NCI-H446 (cell line): ENCODE measurements at regions not wholly inside any gene's neighbourhood (a gene's known extent, or its start where the extent isn't known, plus 50 kb on each side); places are given as distances from the start of the nearest gene placed in this dataset.
A peak's percentile ranks its signal among the peaks of the same experiment; 100 is the strongest.

Source experiments
- DNase-seq, 2 experiments: peaks; one replicate each; lab custom pipeline; 2025; lab: John Stamatoyannopoulos, UW

- peak; percentile 96 to 99 for DNase-seq
These were observed 52.8 kb downstream of the FAM43A start for GRCh38 chr3:194738254-194739093.

DNA sequence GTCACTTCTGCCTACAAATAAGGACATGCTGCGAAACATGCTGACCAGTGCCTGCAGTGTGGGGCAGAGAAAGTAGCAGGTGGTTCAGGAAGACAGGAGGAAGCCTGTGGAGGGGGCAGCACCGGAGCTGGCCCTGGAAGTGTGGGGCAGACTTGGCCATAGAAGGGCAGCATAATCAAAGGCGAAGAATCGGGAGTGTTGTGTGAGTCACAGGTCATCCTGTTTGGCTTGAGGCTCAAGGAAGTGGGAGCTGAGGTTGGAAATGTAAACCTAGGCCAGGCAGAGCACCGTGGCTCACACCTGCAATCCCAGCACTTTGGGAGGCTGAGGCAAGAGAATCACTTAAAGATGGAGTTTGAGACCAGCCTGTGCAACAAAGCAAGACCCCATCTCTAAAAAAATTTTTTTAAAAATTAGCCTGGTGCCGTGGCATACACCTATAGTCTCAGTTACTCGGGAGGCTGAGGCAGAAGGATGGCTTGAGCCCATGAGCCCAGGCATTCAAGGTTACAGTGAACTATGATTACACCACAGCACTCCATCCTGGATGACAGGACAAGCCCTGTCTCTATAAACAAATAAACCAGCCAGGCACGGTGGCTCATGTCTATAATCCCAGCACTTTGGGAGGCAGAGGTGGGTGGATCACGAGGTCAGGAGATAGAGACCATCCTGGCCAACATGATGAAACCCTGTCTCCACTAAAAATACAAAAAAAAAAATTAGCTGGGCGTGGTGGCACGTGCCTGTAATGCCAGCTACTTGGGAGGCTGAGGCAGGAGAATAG is 54.0 kb downstream of the FAM43A start:
- no peak for DNase-seq

DNA sequence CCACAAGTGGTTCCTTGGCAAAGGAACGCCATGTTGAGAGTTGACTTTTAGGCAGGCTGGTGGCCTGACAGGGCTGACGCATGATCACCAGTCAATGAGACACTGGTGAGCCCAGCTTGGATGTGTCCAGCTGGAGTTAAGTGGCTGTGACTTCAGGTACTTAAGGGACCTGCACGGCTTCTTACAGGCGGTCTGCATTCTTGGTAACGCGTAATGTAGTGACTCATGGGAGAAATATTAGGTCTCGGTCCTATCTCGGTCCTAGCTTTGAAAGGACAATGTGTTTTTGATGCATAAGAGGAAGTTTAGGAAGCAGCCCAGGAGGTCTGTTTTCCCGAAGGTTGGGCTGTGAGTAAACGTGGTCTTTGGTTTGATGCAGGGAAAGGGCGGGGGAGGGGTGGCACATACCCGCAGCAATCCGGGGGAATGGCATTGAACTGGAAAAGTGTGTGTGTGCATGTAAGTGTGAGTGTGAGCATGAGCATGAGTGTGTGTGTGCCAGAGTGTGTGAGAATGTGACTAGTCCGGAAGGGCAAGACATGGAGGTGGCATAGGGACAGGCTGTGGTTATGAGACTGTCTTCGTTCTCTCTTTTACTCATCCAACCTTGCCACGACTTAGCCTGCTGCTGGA is 55.3 kb downstream of the FAM43A start:
- no peak for DNase-seq

DNA sequence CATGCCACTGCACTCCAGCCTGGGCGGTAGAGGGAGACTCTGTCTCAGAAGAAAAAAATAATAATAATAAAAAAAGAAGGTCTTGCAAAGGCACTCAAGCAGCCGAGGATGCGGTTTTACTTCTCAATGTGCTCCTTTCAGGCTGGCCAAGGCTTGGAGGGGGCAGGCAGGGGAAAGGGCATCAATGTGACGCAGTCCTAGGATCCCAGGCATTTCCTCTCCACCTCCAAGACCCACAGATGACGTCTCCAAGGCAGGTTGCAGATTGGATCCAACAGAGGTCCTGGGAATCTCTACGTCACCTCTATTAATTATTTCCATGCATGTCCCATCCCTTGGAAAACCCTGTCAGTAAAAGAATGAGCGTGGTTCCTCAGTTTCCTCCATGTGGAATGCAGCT is 56.2 kb downstream of the FAM43A start:
- DNase-seq, result no peak

DNA sequence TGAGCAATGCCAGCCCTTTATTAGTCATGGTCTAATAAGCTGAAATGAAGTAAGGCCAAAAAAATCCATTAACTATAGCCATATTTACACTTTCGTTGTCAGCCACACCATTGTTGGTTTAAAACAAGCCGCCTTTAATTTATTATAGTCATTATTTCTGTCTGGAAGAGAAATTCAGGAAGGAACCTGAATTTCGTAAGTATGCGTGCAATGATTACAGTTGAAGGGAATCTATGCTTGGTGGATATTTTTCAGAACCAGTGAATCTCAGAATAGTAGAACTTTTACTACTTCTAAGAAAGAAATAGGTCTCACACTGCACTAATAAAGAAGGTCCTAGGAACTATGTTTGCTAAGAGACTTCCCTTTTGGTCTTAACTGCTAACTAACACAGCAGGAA is 59.1 kb downstream of the FAM43A start:
- DNase-seq, result no peak

GRCh38 chr3:194745422-194746184 is 59.9 kb downstream of the FAM43A start:
- DNase-seq, result no peak

- no peak for DNase-seq
These were observed 62.5 kb downstream of the FAM43A start for GRCh38 chr3:194748225-194748624.

- no peak for DNase-seq
These were observed 64.2 kb downstream of the FAM43A start for GRCh38 chr3:194749631-194750490.

- DNase-seq, result no peak
These were observed 64.8 kb downstream of the FAM43A start for GRCh38 chr3:194750491-194750828.

GRCh38 chr3:194755671-194756459 is 70.2 kb downstream of the FAM43A start:
- DNase-seq, result no peak

DNA sequence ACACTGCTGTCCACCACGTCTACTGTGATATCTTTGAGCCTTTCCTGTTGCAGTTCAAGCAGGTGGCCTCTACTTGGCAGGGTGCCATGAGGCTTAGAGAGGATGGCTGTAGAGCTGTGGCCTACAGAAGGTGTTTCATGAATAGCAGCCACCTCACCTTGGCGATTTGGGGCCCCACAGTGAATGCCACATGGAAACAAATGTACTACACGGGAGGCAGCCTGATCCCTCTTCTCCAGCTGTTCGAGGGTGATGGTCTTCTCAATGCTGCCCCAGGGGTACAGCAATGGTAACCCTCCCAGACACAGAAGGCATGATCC is 70.7 kb downstream of the FAM43A start:
- DNase-seq, result no peak

DNA sequence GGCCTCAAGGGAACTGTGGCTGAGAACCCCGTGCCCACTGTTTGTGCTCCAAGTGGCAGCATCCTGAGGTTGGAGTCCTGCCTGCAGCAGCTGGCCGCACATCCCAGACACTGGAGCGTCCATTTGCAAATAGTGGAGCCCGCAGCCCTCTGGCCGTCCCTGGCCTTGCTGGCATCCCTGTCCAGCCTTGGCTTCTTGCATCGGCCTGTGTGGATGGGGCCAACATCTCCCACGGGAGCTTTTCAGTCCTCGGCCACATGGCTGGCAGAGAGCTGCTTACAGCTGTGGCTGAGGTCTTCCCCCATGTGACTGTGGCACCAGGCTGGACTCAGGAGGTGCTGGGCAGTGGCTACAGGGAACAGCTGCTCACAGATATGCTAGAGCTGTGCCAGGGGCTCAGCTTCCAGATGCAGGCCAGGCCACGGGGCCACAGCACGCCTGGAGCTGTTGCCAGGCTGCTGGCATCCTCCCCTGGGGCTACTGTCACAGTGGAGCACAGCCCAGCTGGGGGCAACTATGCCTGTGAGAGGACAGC is 71.2 kb downstream of the FAM43A start:
- DNase-seq, result no peak

- DNase-seq, result no peak
These were observed 72.0 kb downstream of the FAM43A start for GRCh38 chr3:194757647-194758061.

GRCh38 chr3:194758716-194759115 is 73.0 kb downstream of the FAM43A start:
- DNase-seq, result no peak

DNA sequence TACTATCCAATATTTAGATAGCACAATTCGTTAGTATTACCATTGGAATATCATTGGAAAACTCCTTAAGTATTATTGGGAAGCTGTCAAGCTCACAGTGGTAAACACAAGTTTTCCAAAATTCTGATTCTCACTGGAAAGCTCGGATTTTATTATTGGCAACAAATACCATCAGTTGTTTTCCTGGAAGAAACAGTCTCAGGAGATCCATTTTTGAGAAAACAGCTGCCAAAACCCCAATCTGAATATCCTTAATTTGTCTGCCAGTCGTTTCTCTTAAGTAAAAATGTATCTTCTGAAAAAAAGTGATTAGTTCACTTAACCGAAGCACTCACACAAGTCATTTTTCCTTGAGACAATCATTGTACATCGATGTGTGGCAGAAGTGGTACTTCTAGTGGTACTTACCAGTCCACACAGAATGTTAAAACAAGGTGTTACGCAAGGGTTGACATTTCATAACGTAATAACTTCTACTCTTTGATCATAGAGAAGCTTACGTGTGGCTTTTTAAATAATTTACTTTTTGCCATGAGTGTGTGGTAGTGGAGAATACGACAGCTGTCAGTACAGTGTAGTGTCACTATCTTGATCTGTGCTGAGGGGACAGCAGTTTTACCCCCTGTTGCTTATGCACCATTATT is 74.9 kb downstream of the FAM43A start:
- no peak for DNase-seq

- DNase-seq, result peak in 1 of 2 experiments; percentile 29
These were observed 75.7 kb downstream of the FAM43A start for GRCh38 chr3:194761384-194761783.

- DNase-seq, result no peak
These were observed 81.2 kb downstream of the FAM43A start for GRCh38 chr3:194766845-194767244.

DNA sequence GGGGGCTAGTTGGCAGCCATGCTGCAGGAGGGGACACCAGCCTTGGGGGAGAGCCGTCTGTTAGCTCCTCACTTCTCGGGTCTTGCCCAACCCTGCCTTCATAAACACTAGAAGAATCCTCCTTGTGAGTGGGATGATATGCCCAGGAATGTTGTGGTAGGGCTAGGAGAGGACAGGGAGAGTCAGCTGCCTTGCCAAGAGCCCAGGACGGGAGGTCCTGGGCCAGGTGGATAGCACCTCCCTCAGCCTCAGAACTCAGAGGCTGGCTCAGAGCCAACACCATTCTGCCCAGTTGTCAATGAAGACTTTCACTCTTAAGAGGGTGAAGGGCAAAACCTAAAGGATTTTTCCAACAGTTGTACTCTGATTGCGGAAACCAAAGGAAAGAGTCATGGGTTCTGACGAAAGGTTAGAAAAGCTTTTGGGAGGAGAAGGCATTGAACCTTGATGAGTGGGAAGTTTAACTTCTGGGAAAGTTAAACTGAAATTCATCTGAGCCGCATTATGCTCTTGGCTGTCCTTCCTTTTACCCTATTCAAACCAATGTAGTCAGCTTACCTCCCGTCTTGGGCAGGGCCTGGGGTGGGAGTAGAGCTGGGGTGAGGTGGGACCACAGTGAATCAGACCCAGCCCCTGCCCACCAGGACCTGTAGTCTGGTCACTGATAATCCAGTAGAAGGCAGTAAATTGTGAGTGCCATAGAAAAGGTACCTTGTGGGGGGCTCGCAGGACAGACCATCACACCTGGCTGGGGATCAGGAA is 81.9 kb downstream of the FAM43A start:
- no peak for DNase-seq

DNA sequence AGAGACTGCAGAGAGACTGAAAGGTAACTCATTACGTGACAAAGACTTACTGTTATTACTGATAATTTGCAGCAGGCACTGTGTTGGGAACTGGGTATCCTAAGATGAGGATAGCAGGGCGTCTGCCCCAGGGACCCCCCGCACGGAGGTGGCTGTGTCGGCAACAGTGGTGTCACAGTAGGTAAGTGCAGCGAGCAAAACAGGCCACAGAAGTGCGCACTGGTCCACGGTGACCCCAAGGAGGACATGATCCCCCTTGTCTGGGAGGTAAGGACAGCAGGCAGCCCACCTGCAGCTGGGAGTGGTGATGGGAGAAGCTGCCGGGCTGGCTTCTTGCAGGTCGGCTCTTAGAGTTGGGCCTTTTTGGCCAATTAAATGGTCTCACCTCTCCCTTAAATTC is 82.9 kb downstream of the FAM43A start:
- DNase-seq, result no peak
